Keratinocyte (primary cell): ENCODE measurements at regions not wholly inside any gene's neighbourhood (a gene's known extent, or its start where the extent isn't known, plus 50 kb on each side); places are given as distances from the start of the nearest gene placed in this dataset.

Experiments
- DNase-seq: peaks from one replicate; pipeline ENCODE4 v3.0.0-alpha.2; 2011; ENCODE audit warnings: low read depth, missing footprints, low spot score
- FAIRE-seq: peaks from 2 replicates; lab custom pipeline; 2011; peaks lifted over from hg19 to GRCh38; lab: Jason Lieb, UNC
- H2AFZ ChIP-seq: 2 replicates; pipeline ENCODE4 v1.6.0; 2012; ENCODE audit warnings: low read length, control low read depth, inconsistent platforms; ENCODE audit not compliant: control insufficient read depth
- H3K27ac ChIP-seq: 2 replicates; pipeline ENCODE4 v1.5.1; 2011; ENCODE audit warnings: low read length; ENCODE audit not compliant: control insufficient read depth, insufficient read depth
- H3K27me3 ChIP-seq: 3 replicates; pipeline ENCODE4 v1.6.0; 2011; ENCODE audit warnings: low read length; ENCODE audit not compliant: control insufficient read depth, insufficient read depth; ENCODE audit errors: extremely low read depth
- H3K36me3 ChIP-seq, 2 experiments: 2 replicates in 1 of 2; 3 replicates in 1 of 2; pipeline ENCODE4 v1.5.1; 2011; ENCODE audit warnings: low read length in 2 of 2, mild to moderate bottlenecking in 1 of 2; ENCODE audit not compliant: control insufficient read depth in 2 of 2, insufficient read depth in 2 of 2; ENCODE audit errors: extremely low read depth in 1 of 2
- H3K4me1 ChIP-seq: 3 replicates; pipeline ENCODE4 v1.5.1; 2011; ENCODE audit warnings: low read length; ENCODE audit not compliant: control insufficient read depth, insufficient read depth; ENCODE audit errors: extremely low read depth
- H3K4me2 ChIP-seq: 3 replicates; pipeline ENCODE4 v1.6.0; 2011; ENCODE audit warnings: low read depth, low read length; ENCODE audit not compliant: control insufficient read depth, insufficient read depth; ENCODE audit errors: extremely low read depth
- H3K4me3 ChIP-seq, 3 experiments: fragments of 200-600 bp in 1 of 3; sonication (generic) in 1 of 3; 2 replicates in 2 of 3; 3 replicates in 1 of 3; pipeline ENCODE4 v1.5.1; 2011 to 2016; ENCODE audit warnings: low read length in 3 of 3, mild to moderate bottlenecking in 3 of 3, control low read depth in 2 of 3, inconsistent platforms in 1 of 3, low read depth in 1 of 3, mixed read lengths in 1 of 3, mixed run types in 1 of 3, moderate library complexity in 1 of 3; ENCODE audit not compliant: control insufficient read depth in 2 of 3, insufficient read depth in 2 of 3; ENCODE audit errors: extremely low read depth in 1 of 3
- H3K79me2 ChIP-seq: 2 replicates; pipeline ENCODE4 v1.6.0; 2012; ENCODE audit warnings: low read length; ENCODE audit not compliant: control insufficient read depth, insufficient read depth
- H3K9ac ChIP-seq: 3 replicates; pipeline ENCODE4 v1.6.0; 2011; ENCODE audit warnings: low read length; ENCODE audit not compliant: control insufficient read depth, insufficient read depth; ENCODE audit errors: extremely low read depth
- H3K9me1 ChIP-seq: 3 replicates; pipeline ENCODE4 v1.6.0; 2011; ENCODE audit warnings: low read length; ENCODE audit not compliant: control insufficient read depth, insufficient read depth; ENCODE audit errors: extremely low read depth
- H3K9me3 ChIP-seq: 2 replicates; pipeline ENCODE4 v1.5.1; 2012; ENCODE audit warnings: low read depth, low read length; ENCODE audit not compliant: control insufficient read depth
- H4K20me1 ChIP-seq: 3 replicates; pipeline ENCODE4 v1.6.0; 2011; ENCODE audit warnings: low read length; ENCODE audit not compliant: control insufficient read depth, insufficient read depth; ENCODE audit errors: extremely low read depth
- EZH2 ChIP-seq: IDR thresholded peaks from one replicate; pipeline ENCODE4 v1.6.1; 2012; ENCODE audit warnings: inconsistent platforms, mild to moderate bottlenecking, low read length, moderate library complexity
- dilution Hi-C: fragments of 300-500 bp; cut with MboI; formaldehyde crosslinking; loops from one replicate; pipeline ENCODE4 v1.7.0; 2020; ENCODE audit warnings: low sequenced_read_pairs; ENCODE audit not compliant: extremely low pct_ligation_motif_present
- TF ChIP-seq, protein P1 (sequence below), 3 experiments: IDR thresholded peaks in 1 of 3; conservative IDR thresholded peaks in 1 of 3; optimal IDR thresholded peaks in 1 of 3; 2 replicates in 2 of 3; 3 replicates in 1 of 3; pipeline versions ENCODE3 to v1.5.1; 2011; ENCODE audit warnings: low read length in 3 of 3, mild to moderate bottlenecking in 3 of 3, moderate library complexity in 2 of 3, control low read depth in 1 of 3, inconsistent platforms in 1 of 3; ENCODE audit not compliant: insufficient read depth in 2 of 3; ENCODE audit errors: extremely low read depth in 1 of 3

GRCh38 chr6:165959627-165960026 lies 208.0 kb downstream of the TBXT start:
- Histone ChIP-seq H3K36me3 (no peaks in the 10 kb centered on the region), H4K20me1 (no peaks in the 10 kb centered on the region), H3K4me2 (no peak overlapping the region), H3K9me3 (no peaks in the 10 kb centered on the region), H3K9ac (no peak overlapping the region), H2AFZ (no peak overlapping the region), H3K4me3 (no peak overlapping the region), H3K4me1 (no peaks in the 10 kb centered on the region), H3K27ac (no peak overlapping the region), H3K27me3 (no peaks in the 10 kb centered on the region), H3K79me2 (no peaks in the 10 kb centered on the region), H3K9me1 (no peaks in the 10 kb centered on the region)
- DNase-seq, result no peak
- dilution Hi-C loops, result no loop called here
- no peak for TF ChIP-seq EZH2
- TF ChIP-seq, protein P1, sequence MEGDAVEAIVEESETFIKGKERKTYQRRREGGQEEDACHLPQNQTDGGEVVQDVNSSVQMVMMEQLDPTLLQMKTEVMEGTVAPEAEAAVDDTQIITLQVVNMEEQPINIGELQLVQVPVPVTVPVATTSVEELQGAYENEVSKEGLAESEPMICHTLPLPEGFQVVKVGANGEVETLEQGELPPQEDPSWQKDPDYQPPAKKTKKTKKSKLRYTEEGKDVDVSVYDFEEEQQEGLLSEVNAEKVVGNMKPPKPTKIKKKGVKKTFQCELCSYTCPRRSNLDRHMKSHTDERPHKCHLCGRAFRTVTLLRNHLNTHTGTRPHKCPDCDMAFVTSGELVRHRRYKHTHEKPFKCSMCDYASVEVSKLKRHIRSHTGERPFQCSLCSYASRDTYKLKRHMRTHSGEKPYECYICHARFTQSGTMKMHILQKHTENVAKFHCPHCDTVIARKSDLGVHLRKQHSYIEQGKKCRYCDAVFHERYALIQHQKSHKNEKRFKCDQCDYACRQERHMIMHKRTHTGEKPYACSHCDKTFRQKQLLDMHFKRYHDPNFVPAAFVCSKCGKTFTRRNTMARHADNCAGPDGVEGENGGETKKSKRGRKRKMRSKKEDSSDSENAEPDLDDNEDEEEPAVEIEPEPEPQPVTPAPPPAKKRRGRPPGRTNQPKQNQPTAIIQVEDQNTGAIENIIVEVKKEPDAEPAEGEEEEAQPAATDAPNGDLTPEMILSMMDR (optimal IDR thresholded peaks at IDR 0.05 in 1 of 3, IDR thresholded peaks at IDR 0.05 in 1 of 3, conservative IDR thresholded peaks at IDR 0.05 in 1 of 3; ENCODE audit: extremely low read depth in 1 of 3, insufficient read depth in 2 of 3, low read length in 3 of 3), result no peak
- FAIRE-seq, result no peak

GRCh38 chr6:165956874-165957273 lies 210.8 kb downstream of the TBXT start:
- dilution Hi-C loops, result no loop called here

More at GRCh38 chr6:165956874-165957273, 210.8 kb downstream of the TBXT start:
- no peaks in the 10 kb centered on the region for H3K9me3 ChIP-seq
- no peak overlapping the region for H3K4me2 ChIP-seq
- H3K9ac ChIP-seq, result no peak overlapping the region
- H3K27me3 ChIP-seq, result no peaks in the 10 kb centered on the region
- H4K20me1 ChIP-seq, result no peaks in the 10 kb centered on the region
- no peak overlapping the region for H2AFZ ChIP-seq
- H3K4me1 ChIP-seq, result no peaks in the 10 kb centered on the region
- FAIRE-seq (no peak), DNase-seq (no peak)
- no peaks in the 10 kb centered on the region for H3K79me2 ChIP-seq
- H3K4me3 ChIP-seq, result no peak overlapping the region
- no peak for TF ChIP-seq EZH2
- TF ChIP-seq, protein P1 (optimal IDR thresholded peaks at IDR 0.05 in 1 of 3, IDR thresholded peaks at IDR 0.05 in 1 of 3, conservative IDR thresholded peaks at IDR 0.05 in 1 of 3; ENCODE audit: extremely low read depth in 1 of 3, insufficient read depth in 2 of 3, low read length in 3 of 3), result no peak
- H3K27ac ChIP-seq, result no peak overlapping the region
- no peaks in the 10 kb centered on the region for H3K36me3 ChIP-seq
- no peaks in the 10 kb centered on the region for H3K9me1 ChIP-seq
